GM06990 (cell line): ENCODE measurements at regions not wholly inside any gene's neighbourhood (a gene's known extent, or its start where the extent isn't known, plus 50 kb on each side); places are given as distances from the start of the nearest gene placed in this dataset.

Experiments
- DNase-seq: peaks from one replicate; pipeline ENCODE4 v3.0.0-alpha.2; 2011; ENCODE audit not compliant: insufficient read length; ENCODE audit errors: extremely low read depth
- H3K27me3 ChIP-seq: replicated peaks from 2 replicates; pipeline ENCODE4 v1.6.0; 2011; ENCODE audit warnings: low read length; ENCODE audit not compliant: control insufficient read depth, insufficient read depth
- H3K36me3 ChIP-seq: 2 replicates; pipeline ENCODE4 v1.5.1; 2011; ENCODE audit warnings: low read length; ENCODE audit not compliant: control insufficient read depth, insufficient read depth
- H3K4me3 ChIP-seq: replicated peaks from 2 replicates; pipeline ENCODE4 v1.5.1; 2011; ENCODE audit warnings: low read depth, mild to moderate bottlenecking, control low read depth, low read length
- CTCF ChIP-seq: IDR thresholded peaks from 2 replicates; pipeline ENCODE4 v1.5.1; 2011; ENCODE audit warnings: low read length, control low read depth, mild to moderate bottlenecking, inconsistent platforms; ENCODE audit not compliant: insufficient read depth, poor library complexity, severe bottlenecking

GRCh38 chr12:39112064-39112463, 206.7 kb upstream of the CPNE8 start:
- no peak for DNase-seq
- Histone ChIP-seq H3K4me3 (no peak overlapping the region), H3K36me3 (no peaks in the 10 kb centered on the region), H3K27me3 (no peaks in the 10 kb centered on the region)
- no peak for TF ChIP-seq CTCF

- TF ChIP-seq CTCF, result no peak
Observed at GRCh38 chr12:39105111-39105510, 199.7 kb upstream of the CPNE8 start.

GRCh38 chr12:39103552-39104165, 198.3 kb upstream of the CPNE8 start:
- peak; percentile 70 for TF ChIP-seq CTCF
- no peaks in the 10 kb centered on the region for H3K27me3 ChIP-seq
- no peaks in the 10 kb centered on the region for H3K36me3 ChIP-seq
- no peak overlapping the region for H3K4me3 ChIP-seq
- DNase-seq, result no peak

More at GRCh38 chr12:39105111-39105510, 199.7 kb upstream of the CPNE8 start:
- DNase-seq, result no peak
- Histone ChIP-seq H3K27me3 (no peaks in the 10 kb centered on the region), H3K36me3 (no peaks in the 10 kb centered on the region), H3K4me3 (no peak overlapping the region)

- H3K36me3 ChIP-seq, result no peaks in the 10 kb centered on the region
- no peak for DNase-seq
- no peak for TF ChIP-seq CTCF
- no peak overlapping the region for H3K4me3 ChIP-seq
- no peaks in the 10 kb centered on the region for H3K27me3 ChIP-seq
Observed at GRCh38 chr12:39102474-39103209, 197.3 kb upstream of the CPNE8 start.

GRCh38 chr12:39095636-39096330, 190.4 kb upstream of the CPNE8 start:
- no peaks in the 10 kb centered on the region for H3K36me3 ChIP-seq
- no peak for TF ChIP-seq CTCF
- no peak for DNase-seq
- no peaks in the 10 kb centered on the region for H3K27me3 ChIP-seq
- H3K4me3 ChIP-seq, result no peak overlapping the region
